Neural cell (in vitro differentiated cells): ENCODE measurements at regions not wholly inside any gene's neighbourhood (a gene's known extent, or its start where the extent isn't known, plus 50 kb on each side); places are given as distances from the start of the nearest gene placed in this dataset.
"Not testable (repeated sequence)": the region's sequence is repeated elsewhere in the genome, so short reads cannot be mapped to it uniquely, and the experiment has no call there.

Experiments
- H2AFZ ChIP-seq: fragments of 200-600, 300-800 bp; sonication (generic), shearing (Covaris generic); 2 replicates; pipeline ENCODE4 v1.6.0; 2014; ENCODE audit warnings: low read depth, mild to moderate bottlenecking, antibody characterized with exemption, low read length, moderate library complexity
- H3F3A ChIP-seq: fragments of 200-600 bp; shearing (Covaris generic); 2 replicates; pipeline ENCODE4 v1.6.1; 2016; ENCODE audit warnings: mild to moderate bottlenecking, moderate library complexity, mixed read lengths, antibody characterized with exemption, low read length; ENCODE audit not compliant: insufficient read depth, poor library complexity, severe bottlenecking
- H3K27ac ChIP-seq: fragments of 200-600, 300-800 bp; sonication (generic), shearing (Covaris generic); 2 replicates; pipeline ENCODE4 v1.5.1; 2014; ENCODE audit warnings: mild to moderate bottlenecking, low read length, moderate library complexity
- H3K27me3 ChIP-seq: fragments of 300-800, 200-600 bp; sonication (generic), shearing (Covaris generic); 2 replicates; pipeline ENCODE4 v1.6.0; 2014; ENCODE audit warnings: mild to moderate bottlenecking, low read depth, low read length, moderate library complexity; ENCODE audit not compliant: insufficient read depth
- H3K36me3 ChIP-seq: fragments of 300-800, 200-600 bp; sonication (generic), shearing (Covaris generic); 2 replicates; pipeline ENCODE4 v1.5.1; 2014; ENCODE audit warnings: mild to moderate bottlenecking, antibody characterized with exemption, low read length, moderate library complexity; ENCODE audit not compliant: insufficient read depth
- H3K4me2 ChIP-seq: fragments of 300-800, 200-600 bp; sonication (generic), shearing (Covaris generic); 2 replicates; pipeline ENCODE4 v1.6.0; 2014; ENCODE audit warnings: mild to moderate bottlenecking, low read length
- H3K4me3 ChIP-seq: fragments of 300-800, 200-600 bp; sonication (generic), shearing (Covaris generic); 2 replicates; pipeline ENCODE4 v1.5.1; 2014; ENCODE audit warnings: mild to moderate bottlenecking, low read length, moderate library complexity
- H3K79me2 ChIP-seq: fragments of 200-600 bp; shearing (Covaris generic); replicated peaks from 2 replicates; pipeline ENCODE4 v1.6.0; 2014; ENCODE audit warnings: mild to moderate bottlenecking, low read length, moderate library complexity; ENCODE audit not compliant: insufficient read depth
- H3K9ac ChIP-seq: fragments of 300-800, 200-600 bp; sonication (generic), shearing (Covaris generic); 2 replicates; pipeline ENCODE4 v1.6.1; 2016; ENCODE audit warnings: mild to moderate bottlenecking, low read length, mixed read lengths
- H3K9me2 ChIP-seq: fragments of 200-600 bp; shearing (Covaris generic); 2 replicates; pipeline ENCODE4 v1.6.1; 2016; ENCODE audit warnings: mild to moderate bottlenecking, low read length, mixed read lengths; ENCODE audit not compliant: insufficient read depth
- H3K9me3 ChIP-seq: fragments of 200-600, 300-800 bp; sonication (generic), shearing (Covaris generic); 2 replicates; pipeline ENCODE4 v1.6.1; 2016; ENCODE audit warnings: mild to moderate bottlenecking, mixed run types, low read length, moderate library complexity, mixed read lengths
- H4K20me1 ChIP-seq: fragments of 200-600 bp; shearing (Covaris generic); 2 replicates; pipeline ENCODE4 v1.6.1; 2016; ENCODE audit warnings: mild to moderate bottlenecking, mixed run types; ENCODE audit not compliant: insufficient read depth
- EP300 ChIP-seq: fragments of 450-650 bp; conservative IDR thresholded peaks from 2 replicates; pipeline ENCODE4 v1.6.1; 2014; ENCODE audit warnings: antibody characterized with exemption, mild to moderate bottlenecking, moderate library complexity; ENCODE audit not compliant: poor library complexity, severe bottlenecking
- EZH2 ChIP-seq: fragments of 200-600, 300-800 bp; shearing (Covaris generic), sonication (generic); IDR thresholded peaks from 2 replicates; pipeline ENCODE4 v1.6.1; 2014; ENCODE audit warnings: antibody characterized with exemption, low read length, borderline replicate concordance, mild to moderate bottlenecking; ENCODE audit not compliant: insufficient read depth, poor library complexity, severe bottlenecking
- MXI1 ChIP-seq: fragments of 450-650 bp; conservative IDR thresholded peaks from 2 replicates; pipeline ENCODE4 v1.6.1; 2014; ENCODE audit warnings: antibody characterized with exemption, mild to moderate bottlenecking; ENCODE audit not compliant: poor library complexity, severe bottlenecking
- POLR2AphosphoS5 ChIP-seq: IDR thresholded peaks from 2 replicates; pipeline ENCODE4 v1.6.1; 2012
- RAD21 ChIP-seq: fragments of 450-650 bp; conservative IDR thresholded peaks from 2 replicates; pipeline ENCODE4 v1.6.1; 2014; ENCODE audit warnings: antibody characterized with exemption, mild to moderate bottlenecking, moderate library complexity
- SMC3 ChIP-seq: fragments of 450-650 bp; conservative IDR thresholded peaks from 2 replicates; pipeline ENCODE4 v1.6.1; 2014; ENCODE audit warnings: antibody characterized with exemption, mild to moderate bottlenecking, moderate library complexity; ENCODE audit not compliant: poor library complexity
- TAF1 ChIP-seq: IDR thresholded peaks from 2 replicates; pipeline ENCODE4 v1.6.1; 2012; ENCODE audit warnings: low read depth
- TF ChIP-seq, protein P1 (sequence below): fragments of 450-650 bp; IDR thresholded peaks from 2 replicates; pipeline ENCODE4 v1.5.1; 2014; ENCODE audit warnings: antibody characterized with exemption, mild to moderate bottlenecking, moderate library complexity; ENCODE audit not compliant: poor library complexity, severe bottlenecking
- TF ChIP-seq, protein P2 (sequence below): IDR thresholded peaks from 2 replicates; pipeline ENCODE4 v1.6.1; 2012; ENCODE audit warnings: borderline replicate concordance

DNA sequence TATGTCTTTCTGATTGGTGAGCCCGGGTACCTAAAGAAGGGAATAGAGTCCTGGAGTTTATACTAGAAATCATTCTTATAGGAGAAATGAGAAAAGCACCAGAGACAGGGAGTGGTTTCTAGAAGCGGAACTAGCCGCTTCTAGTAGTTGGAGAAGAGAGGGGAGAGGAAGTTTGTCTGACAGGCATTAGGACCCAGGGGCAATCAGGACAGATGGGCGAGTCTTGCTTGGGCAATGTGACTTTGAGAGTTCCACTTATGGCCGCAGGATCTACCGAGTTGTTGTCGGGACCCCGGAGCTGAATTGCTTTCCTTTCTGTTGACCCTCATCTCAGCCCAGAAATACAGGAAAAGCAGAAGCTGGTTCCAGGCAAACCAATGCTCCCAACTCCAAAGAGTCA is 596.8 kb upstream of the CNTN5 start:
- H3K79me2 ChIP-seq, result no peaks in the 10 kb centered on the region

DNA sequence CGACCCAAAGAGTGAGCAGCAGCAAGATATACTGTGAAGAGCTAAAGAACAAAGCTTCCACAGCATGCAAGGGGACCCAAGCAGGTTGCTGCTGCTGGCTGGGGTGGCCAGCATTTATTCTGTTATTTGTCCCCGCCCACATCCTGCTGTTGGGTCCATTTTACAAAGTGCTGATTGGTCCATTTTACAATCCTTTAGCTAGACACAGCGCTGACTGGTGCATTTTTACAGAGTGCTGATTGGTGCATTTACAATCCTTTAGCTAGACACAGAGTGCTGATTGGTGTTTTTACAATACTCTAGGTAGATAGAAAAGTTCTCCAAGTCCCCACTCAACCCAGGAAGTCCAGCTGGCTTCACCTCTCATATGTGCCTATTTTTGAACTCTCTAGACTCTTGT is 596.0 kb upstream of the CNTN5 start:
- not testable (repeated sequence) for H3K27ac ChIP-seq, H3K9me2 ChIP-seq, H3K9me3 ChIP-seq, H2AFZ ChIP-seq, H3K9ac ChIP-seq, H3F3A ChIP-seq, H3K4me2 ChIP-seq, H3K36me3 ChIP-seq, H4K20me1 ChIP-seq, H3K79me2 ChIP-seq, H3K27me3 ChIP-seq, H3K4me3 ChIP-seq

More for the DNA sequence above, 596.8 kb upstream of the CNTN5 start:
- TF ChIP-seq, protein P1, sequence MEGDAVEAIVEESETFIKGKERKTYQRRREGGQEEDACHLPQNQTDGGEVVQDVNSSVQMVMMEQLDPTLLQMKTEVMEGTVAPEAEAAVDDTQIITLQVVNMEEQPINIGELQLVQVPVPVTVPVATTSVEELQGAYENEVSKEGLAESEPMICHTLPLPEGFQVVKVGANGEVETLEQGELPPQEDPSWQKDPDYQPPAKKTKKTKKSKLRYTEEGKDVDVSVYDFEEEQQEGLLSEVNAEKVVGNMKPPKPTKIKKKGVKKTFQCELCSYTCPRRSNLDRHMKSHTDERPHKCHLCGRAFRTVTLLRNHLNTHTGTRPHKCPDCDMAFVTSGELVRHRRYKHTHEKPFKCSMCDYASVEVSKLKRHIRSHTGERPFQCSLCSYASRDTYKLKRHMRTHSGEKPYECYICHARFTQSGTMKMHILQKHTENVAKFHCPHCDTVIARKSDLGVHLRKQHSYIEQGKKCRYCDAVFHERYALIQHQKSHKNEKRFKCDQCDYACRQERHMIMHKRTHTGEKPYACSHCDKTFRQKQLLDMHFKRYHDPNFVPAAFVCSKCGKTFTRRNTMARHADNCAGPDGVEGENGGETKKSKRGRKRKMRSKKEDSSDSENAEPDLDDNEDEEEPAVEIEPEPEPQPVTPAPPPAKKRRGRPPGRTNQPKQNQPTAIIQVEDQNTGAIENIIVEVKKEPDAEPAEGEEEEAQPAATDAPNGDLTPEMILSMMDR, result no peak
- TF ChIP-seq EP300, result no peak
- TF ChIP-seq POLR2AphosphoS5, result no peak
- TF ChIP-seq SMC3, result no peak
- no peak for TF ChIP-seq TAF1
- no peak for TF ChIP-seq EZH2
- no peak for TF ChIP-seq RAD21
- TF ChIP-seq, protein P2, sequence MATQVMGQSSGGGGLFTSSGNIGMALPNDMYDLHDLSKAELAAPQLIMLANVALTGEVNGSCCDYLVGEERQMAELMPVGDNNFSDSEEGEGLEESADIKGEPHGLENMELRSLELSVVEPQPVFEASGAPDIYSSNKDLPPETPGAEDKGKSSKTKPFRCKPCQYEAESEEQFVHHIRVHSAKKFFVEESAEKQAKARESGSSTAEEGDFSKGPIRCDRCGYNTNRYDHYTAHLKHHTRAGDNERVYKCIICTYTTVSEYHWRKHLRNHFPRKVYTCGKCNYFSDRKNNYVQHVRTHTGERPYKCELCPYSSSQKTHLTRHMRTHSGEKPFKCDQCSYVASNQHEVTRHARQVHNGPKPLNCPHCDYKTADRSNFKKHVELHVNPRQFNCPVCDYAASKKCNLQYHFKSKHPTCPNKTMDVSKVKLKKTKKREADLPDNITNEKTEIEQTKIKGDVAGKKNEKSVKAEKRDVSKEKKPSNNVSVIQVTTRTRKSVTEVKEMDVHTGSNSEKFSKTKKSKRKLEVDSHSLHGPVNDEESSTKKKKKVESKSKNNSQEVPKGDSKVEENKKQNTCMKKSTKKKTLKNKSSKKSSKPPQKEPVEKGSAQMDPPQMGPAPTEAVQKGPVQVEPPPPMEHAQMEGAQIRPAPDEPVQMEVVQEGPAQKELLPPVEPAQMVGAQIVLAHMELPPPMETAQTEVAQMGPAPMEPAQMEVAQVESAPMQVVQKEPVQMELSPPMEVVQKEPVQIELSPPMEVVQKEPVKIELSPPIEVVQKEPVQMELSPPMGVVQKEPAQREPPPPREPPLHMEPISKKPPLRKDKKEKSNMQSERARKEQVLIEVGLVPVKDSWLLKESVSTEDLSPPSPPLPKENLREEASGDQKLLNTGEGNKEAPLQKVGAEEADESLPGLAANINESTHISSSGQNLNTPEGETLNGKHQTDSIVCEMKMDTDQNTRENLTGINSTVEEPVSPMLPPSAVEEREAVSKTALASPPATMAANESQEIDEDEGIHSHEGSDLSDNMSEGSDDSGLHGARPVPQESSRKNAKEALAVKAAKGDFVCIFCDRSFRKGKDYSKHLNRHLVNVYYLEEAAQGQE, result no peak
- no peak for TF ChIP-seq MXI1
- no peak overlapping the region for H3K27ac ChIP-seq
- H3K27me3 ChIP-seq, result no peaks in the 10 kb centered on the region
- H3K9me3 ChIP-seq, result no peaks in the 10 kb centered on the region
- no peak overlapping the region for H2AFZ ChIP-seq
- no peak overlapping the region for H3K4me2 ChIP-seq
- no peaks in the 10 kb centered on the region for H3F3A ChIP-seq
- H3K36me3 ChIP-seq, result no peaks in the 10 kb centered on the region
- no peak overlapping the region for H3K9ac ChIP-seq
- no peaks in the 10 kb centered on the region for H4K20me1 ChIP-seq
- H3K4me3 ChIP-seq, result no peak overlapping the region
- no peaks in the 10 kb centered on the region for H3K9me2 ChIP-seq
